Natural killer cell treated with Interleukin-12 subunit alpha and Interleukin-12 subunit beta and Interleukin-15 and Interleukin-18, amount 100 ng/mL, for 72 hours (primary cell): ENCODE measurements at regions not wholly inside any gene's neighbourhood (a gene's known extent, or its start where the extent isn't known, plus 50 kb on each side); places are given as distances from the start of the nearest gene placed in this dataset.
"Not testable (repeated sequence)": the region's sequence is repeated elsewhere in the genome, so short reads cannot be mapped to it uniquely, and the experiment has no call there.

Experiments
- ATAC-seq, 2 donors: fragments of 150-1000 bp; cut with Tn5 transposase in 1 of 2; sonication (Bioruptor Pico), chemical (Tn5 transposase) in 1 of 2; 2 replicates each; pipeline ENCODE4 v1.10.0; 2021
- DNase-seq: peaks from one replicate; pipeline ENCODE4 v3.0.0; 2022; ENCODE audit warnings: low spot score
- H3K27ac Mint-ChIP-seq, 2 donors: 1 replicate in 1 of 2; 2 replicates in 1 of 2; pipeline ENCODE4 v1.8.0; 2022; ENCODE audit warnings: mixed read lengths in 2 of 2, mild to moderate bottlenecking in 1 of 2, moderate library complexity in 1 of 2
- H3K27me3 Mint-ChIP-seq, 2 donors: 1 replicate in 1 of 2; 2 replicates in 1 of 2; pipeline ENCODE4 v1.8.0; 2022; ENCODE audit warnings: mixed read lengths in 2 of 2
- H3K36me3 Mint-ChIP-seq: one replicate; pipeline ENCODE4 v1.8.0; 2022; ENCODE audit warnings: mixed read lengths
- H3K4me1 Mint-ChIP-seq, 2 donors: 1 replicate in 1 of 2; 2 replicates in 1 of 2; pipeline ENCODE4 v1.8.0; 2022; ENCODE audit warnings: low read depth in 2 of 2, mixed read lengths in 2 of 2, mild to moderate bottlenecking in 1 of 2
- H3K4me3 Mint-ChIP-seq: one replicate; pipeline ENCODE4 v1.8.0; 2022; ENCODE audit warnings: mixed read lengths
- H3K9me3 Mint-ChIP-seq: 2 replicates; pipeline ENCODE4 v1.8.0; 2022; ENCODE audit warnings: mixed read lengths

- H3K4me1 Mint-ChIP-seq: no peaks in the 10 kb centered on the region
- ATAC-seq: no peak
- H3K9me3 Mint-ChIP-seq: no peaks in the 10 kb centered on the region
- H3K27me3 Mint-ChIP-seq: no peaks in the 10 kb centered on the region
- H3K36me3 Mint-ChIP-seq: peaks cover 4% of the 10 kb centered on the region
- no peak overlapping the region for H3K4me3 Mint-ChIP-seq
- no peak overlapping the region for H3K27ac Mint-ChIP-seq
- DNase-seq: no peak
Measured at GRCh38 chr13:80523134-80523533, 182.2 kb upstream of the SPRY2 start.

- not testable (repeated sequence) for H3K4me1 Mint-ChIP-seq, H3K4me3 Mint-ChIP-seq, H3K36me3 Mint-ChIP-seq, H3K27me3 Mint-ChIP-seq, ATAC-seq, DNase-seq, H3K9me3 Mint-ChIP-seq, H3K27ac Mint-ChIP-seq
Measured at GRCh38 chr13:80522463-80522862, 181.5 kb upstream of the SPRY2 start.

GRCh38 chr13:80516818-80517348 lies 176.0 kb upstream of the SPRY2 start:
- no peaks in the 10 kb centered on the region for H3K4me1 Mint-ChIP-seq
- H3K27me3 Mint-ChIP-seq: no peaks in the 10 kb centered on the region
- peaks cover 5% of the 10 kb centered on the region for H3K9me3 Mint-ChIP-seq
- H3K36me3 Mint-ChIP-seq: peaks cover 25% of the 10 kb centered on the region
- H3K4me3 Mint-ChIP-seq: no peak overlapping the region
- no peak for ATAC-seq
- no peak overlapping the region for H3K27ac Mint-ChIP-seq
- no peak for DNase-seq

GRCh38 chr13:80515296-80515695 lies 174.4 kb upstream of the SPRY2 start:
- ATAC-seq (no peak), DNase-seq (no peak)
- Mint-ChIP-seq H3K36me3 (peaks cover 25% of the 10 kb centered on the region), H3K9me3 (peaks cover 5% of the 10 kb centered on the region), H3K4me3 (no peak overlapping the region), H3K4me1 (no peaks in the 10 kb centered on the region), H3K27ac (no peak overlapping the region), H3K27me3 (no peaks in the 10 kb centered on the region)

- DNase-seq: no peak
- Mint-ChIP-seq H3K27ac (no peak overlapping the region), H3K36me3 (peaks cover 20% of the 10 kb centered on the region), H3K27me3 (no peaks in the 10 kb centered on the region), H3K9me3 (peaks cover 5% of the 10 kb centered on the region), H3K4me3 (no peak overlapping the region), H3K4me1 (no peaks in the 10 kb centered on the region)
- no peak for ATAC-seq
Measured at GRCh38 chr13:80513196-80513595, 172.3 kb upstream of the SPRY2 start.

GRCh38 chr13:80510686-80511085 lies 169.8 kb upstream of the SPRY2 start:
- no peaks in the 10 kb centered on the region for H3K4me1 Mint-ChIP-seq
- no peak overlapping the region for H3K27ac Mint-ChIP-seq
- peaks cover 15% of the 10 kb centered on the region for H3K36me3 Mint-ChIP-seq
- H3K27me3 Mint-ChIP-seq: no peaks in the 10 kb centered on the region
- peaks cover 4% of the 10 kb centered on the region for H3K9me3 Mint-ChIP-seq
- ATAC-seq: no peak
- H3K4me3 Mint-ChIP-seq: no peak overlapping the region
- no peak for DNase-seq

- no peak overlapping the region for H3K4me3 Mint-ChIP-seq
- peaks cover 21% of the 10 kb centered on the region for H3K36me3 Mint-ChIP-seq
- no peaks in the 10 kb centered on the region for H3K27me3 Mint-ChIP-seq
- no peak for ATAC-seq
- no peak for DNase-seq
- peaks cover 9% of the 10 kb centered on the region for H3K9me3 Mint-ChIP-seq
- H3K4me1 Mint-ChIP-seq: no peaks in the 10 kb centered on the region
- no peak overlapping the region for H3K27ac Mint-ChIP-seq
Measured at GRCh38 chr13:80509264-80509663, 168.3 kb upstream of the SPRY2 start.

- ATAC-seq (no peak), DNase-seq (no peak)
- peaks cover 9% of the 10 kb centered on the region for H3K9me3 Mint-ChIP-seq
- H3K27ac Mint-ChIP-seq: no peak overlapping the region
- H3K36me3 Mint-ChIP-seq: peaks cover 21% of the 10 kb centered on the region
- no peak overlapping the region for H3K4me3 Mint-ChIP-seq
- no peaks in the 10 kb centered on the region for H3K4me1 Mint-ChIP-seq
- H3K27me3 Mint-ChIP-seq: no peaks in the 10 kb centered on the region
Measured at GRCh38 chr13:80508031-80508430, 167.1 kb upstream of the SPRY2 start.

- H3K27ac Mint-ChIP-seq: no peak overlapping the region
- peaks cover 0 to 5% of the 10 kb centered on the region in 2 donors for H3K27me3 Mint-ChIP-seq
- H3K9me3 Mint-ChIP-seq: peaks cover 9% of the 10 kb centered on the region
- H3K36me3 Mint-ChIP-seq: peaks cover 21% of the 10 kb centered on the region
- H3K4me3 Mint-ChIP-seq: no peak overlapping the region
- DNase-seq: no peak
- no peak for ATAC-seq
- no peaks in the 10 kb centered on the region for H3K4me1 Mint-ChIP-seq
Measured at GRCh38 chr13:80504453-80504852, 163.5 kb upstream of the SPRY2 start.

- Mint-ChIP-seq H3K4me3 (no peak overlapping the region), H3K36me3 (peaks cover 21% of the 10 kb centered on the region), H3K9me3 (peaks cover 9% of the 10 kb centered on the region), H3K27me3 (peaks cover 0 to 5% of the 10 kb centered on the region in 2 donors), H3K4me1 (no peaks in the 10 kb centered on the region), H3K27ac (no peak overlapping the region)
- no peak for ATAC-seq
- DNase-seq: no peak
Measured at GRCh38 chr13:80502359-80502758, 161.4 kb upstream of the SPRY2 start.

GRCh38 chr13:80501556-80501955 lies 160.6 kb upstream of the SPRY2 start:
- no peaks in the 10 kb centered on the region for H3K4me1 Mint-ChIP-seq
- no peak overlapping the region for H3K4me3 Mint-ChIP-seq
- peaks cover 0 to 5% of the 10 kb centered on the region in 2 donors for H3K27me3 Mint-ChIP-seq
- no peak overlapping the region for H3K27ac Mint-ChIP-seq
- H3K36me3 Mint-ChIP-seq: peaks cover 20% of the 10 kb centered on the region
- DNase-seq (no peak), ATAC-seq (no peak)
- peaks cover 9% of the 10 kb centered on the region for H3K9me3 Mint-ChIP-seq

GRCh38 chr13:80499536-80500290 lies 158.8 kb upstream of the SPRY2 start:
- Mint-ChIP-seq H3K4me3 (no peak overlapping the region), H3K36me3 (peaks cover 2% of the 10 kb centered on the region), H3K27ac (no peak overlapping the region), H3K4me1 (no peaks in the 10 kb centered on the region), H3K27me3 (peaks cover 0 to 5% of the 10 kb centered on the region in 2 donors), H3K9me3 (no peaks in the 10 kb centered on the region)
- DNase-seq (no peak), ATAC-seq (no peak)

- ATAC-seq (no peak), DNase-seq (no peak)
- Mint-ChIP-seq H3K27me3 (peaks cover 0 to 5% of the 10 kb centered on the region in 2 donors), H3K9me3 (no peaks in the 10 kb centered on the region), H3K27ac (no peak overlapping the region), H3K36me3 (no peaks in the 10 kb centered on the region), H3K4me1 (no peaks in the 10 kb centered on the region), H3K4me3 (no peak overlapping the region)
Measured at GRCh38 chr13:80498433-80498832, 157.5 kb upstream of the SPRY2 start.

GRCh38 chr13:80497978-80498377 lies 157.1 kb upstream of the SPRY2 start:
- ATAC-seq: no peak
- H3K27ac Mint-ChIP-seq: no peak overlapping the region
- H3K27me3 Mint-ChIP-seq: peaks cover 0 to 5% of the 10 kb centered on the region in 2 donors
- no peaks in the 10 kb centered on the region for H3K36me3 Mint-ChIP-seq
- no peaks in the 10 kb centered on the region for H3K9me3 Mint-ChIP-seq
- H3K4me3 Mint-ChIP-seq: no peak overlapping the region
- no peak for DNase-seq
- H3K4me1 Mint-ChIP-seq: no peaks in the 10 kb centered on the region

- H3K27ac Mint-ChIP-seq: no peak overlapping the region
- no peak overlapping the region for H3K4me3 Mint-ChIP-seq
- H3K9me3 Mint-ChIP-seq: no peaks in the 10 kb centered on the region
- H3K27me3 Mint-ChIP-seq: peaks cover 0 to 2% of the 10 kb centered on the region in 2 donors
- H3K4me1 Mint-ChIP-seq: no peaks in the 10 kb centered on the region
- no peak for DNase-seq
- no peaks in the 10 kb centered on the region for H3K36me3 Mint-ChIP-seq
- ATAC-seq: no peak
Measured at GRCh38 chr13:80497439-80497838, 156.5 kb upstream of the SPRY2 start.
